OCI-LY1 (cell line): ENCODE measurements at regions not wholly inside any gene's neighbourhood (a gene's known extent, or its start where the extent isn't known, plus 50 kb on each side); places are given as distances from the start of the nearest gene placed in this dataset.

Experiments used
- H2AFZ ChIP-seq: fragments of 200-600 bp; sonication (generic), shearing (Covaris generic); 2 replicates; pipeline ENCODE4 v1.6.0; 2014; ENCODE audit warnings: antibody characterized with exemption, mild to moderate bottlenecking, low read length
- H3F3A ChIP-seq: fragments of 200-600 bp; sonication (generic), shearing (Covaris generic); 2 replicates; pipeline ENCODE4 v1.6.0; 2014; ENCODE audit warnings: mild to moderate bottlenecking, antibody characterized with exemption, low read length, moderate library complexity; ENCODE audit not compliant: insufficient read depth
- H3K27ac ChIP-seq: fragments of 200-600 bp; sonication (generic); 2 replicates; pipeline ENCODE4 v1.5.1; 2014; ENCODE audit warnings: low read length, mixed run types, mild to moderate bottlenecking, low read depth; ENCODE audit not compliant: poor library complexity, severe bottlenecking
- H3K27me3 ChIP-seq: fragments of 200-600 bp; sonication (generic); 2 replicates; pipeline ENCODE4 v1.6.0; 2014; ENCODE audit warnings: antibody characterized with exemption, mild to moderate bottlenecking, low read length, moderate library complexity; ENCODE audit not compliant: insufficient read depth
- H3K36me3 ChIP-seq: fragments of 200-600 bp; sonication (generic); 2 replicates; pipeline ENCODE4 v1.6.1; 2014; ENCODE audit warnings: mild to moderate bottlenecking, antibody characterized with exemption, low read length, moderate library complexity, mixed read lengths; ENCODE audit not compliant: insufficient read depth
- H3K4me1 ChIP-seq: fragments of 200-600 bp; sonication (generic); 2 replicates; pipeline ENCODE4 v1.5.1; 2014; ENCODE audit warnings: mild to moderate bottlenecking, low read length, moderate library complexity; ENCODE audit not compliant: insufficient read depth, severe bottlenecking
- H3K4me2 ChIP-seq: fragments of 200-600 bp; sonication (generic), shearing (Covaris generic); 2 replicates; pipeline ENCODE4 v1.6.1; 2014; ENCODE audit warnings: low read length
- H3K4me3 ChIP-seq: fragments of 200-600 bp; sonication (generic); 2 replicates; pipeline ENCODE4 v1.5.1; 2014; ENCODE audit warnings: low read length, low read depth, mild to moderate bottlenecking, mixed read lengths; ENCODE audit not compliant: poor library complexity, severe bottlenecking
- H3K79me2 ChIP-seq: fragments of 200-600 bp; shearing (Covaris generic); 2 replicates; pipeline ENCODE4 v1.6.1; 2016; ENCODE audit warnings: mixed run types, low read length, mixed read lengths; ENCODE audit not compliant: insufficient read depth
- H3K9ac ChIP-seq: fragments of 200-600 bp; sonication (generic), shearing (Covaris generic); 2 replicates; pipeline ENCODE4 v1.6.1; 2014; ENCODE audit warnings: mild to moderate bottlenecking, low read length, mixed read lengths
- H3K9me2 ChIP-seq: fragments of 200-600 bp; sonication (generic), shearing (Covaris generic); 2 replicates; pipeline ENCODE4 v1.6.1; 2014; ENCODE audit warnings: low read depth, mild to moderate bottlenecking, low read length, mixed read lengths
- H3K9me3 ChIP-seq: fragments of 200-600 bp; shearing (Covaris generic); 2 replicates; pipeline ENCODE4 v1.6.1; 2014; ENCODE audit warnings: low read length, mixed read lengths
- H4K20me1 ChIP-seq: fragments of 200-600 bp; sonication (generic), shearing (Covaris generic); 2 replicates; pipeline ENCODE4 v1.6.0; 2016; ENCODE audit warnings: mild to moderate bottlenecking, low read length; ENCODE audit not compliant: insufficient read depth
- EZH2 ChIP-seq: fragments of 200-600 bp; sonication (generic), shearing (Covaris generic); IDR thresholded peaks from 2 replicates; pipeline ENCODE4 v1.8.0; 2017; ENCODE audit warnings: borderline replicate concordance, mixed run types, mild to moderate bottlenecking, antibody characterized with exemption, low read length, moderate library complexity, mixed read lengths
- TF ChIP-seq, protein P1 (sequence below): fragments of 200-600 bp; sonication (generic), shearing (Covaris generic); IDR thresholded peaks from 2 replicates; pipeline ENCODE4 v1.5.1; 2017; ENCODE audit warnings: mild to moderate bottlenecking, antibody characterized with exemption, low read length, moderate library complexity, mixed read lengths

DNA sequence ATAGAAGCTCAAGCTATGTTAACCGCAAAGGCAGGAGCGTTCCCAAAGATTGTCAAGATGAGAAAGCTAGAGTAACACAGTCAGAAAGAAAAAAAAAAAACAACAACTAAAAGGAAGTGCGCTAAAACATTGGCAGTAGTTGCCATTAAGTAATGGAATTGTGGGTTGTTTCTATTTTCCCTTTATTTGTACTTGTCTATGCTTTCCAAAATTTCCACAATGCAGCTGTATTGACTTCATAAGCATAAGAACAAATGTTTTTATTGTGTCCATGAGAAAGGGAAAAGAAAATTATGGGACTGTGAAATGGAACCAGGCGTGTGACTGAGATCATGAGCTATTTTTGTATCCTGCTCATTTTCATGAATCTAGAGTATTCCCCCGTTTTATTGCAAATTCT, 153.4 kb downstream of the TMEM114 start:
- Histone ChIP-seq H3K9me3 (no peaks in the 10 kb centered on the region), H3F3A (no peaks in the 10 kb centered on the region), H3K36me3 (no peaks in the 10 kb centered on the region), H3K9ac (no peak overlapping the region), H3K27ac (no peak overlapping the region), H3K4me1 (no peaks in the 10 kb centered on the region), H2AFZ (no peak overlapping the region), H4K20me1 (no peaks in the 10 kb centered on the region), H3K4me2 (no peak overlapping the region), H3K9me2 (no peaks in the 10 kb centered on the region), H3K4me3 (no peak overlapping the region), H3K79me2 (no peaks in the 10 kb centered on the region), H3K27me3 (no peaks in the 10 kb centered on the region)
- TF ChIP-seq, protein P1, sequence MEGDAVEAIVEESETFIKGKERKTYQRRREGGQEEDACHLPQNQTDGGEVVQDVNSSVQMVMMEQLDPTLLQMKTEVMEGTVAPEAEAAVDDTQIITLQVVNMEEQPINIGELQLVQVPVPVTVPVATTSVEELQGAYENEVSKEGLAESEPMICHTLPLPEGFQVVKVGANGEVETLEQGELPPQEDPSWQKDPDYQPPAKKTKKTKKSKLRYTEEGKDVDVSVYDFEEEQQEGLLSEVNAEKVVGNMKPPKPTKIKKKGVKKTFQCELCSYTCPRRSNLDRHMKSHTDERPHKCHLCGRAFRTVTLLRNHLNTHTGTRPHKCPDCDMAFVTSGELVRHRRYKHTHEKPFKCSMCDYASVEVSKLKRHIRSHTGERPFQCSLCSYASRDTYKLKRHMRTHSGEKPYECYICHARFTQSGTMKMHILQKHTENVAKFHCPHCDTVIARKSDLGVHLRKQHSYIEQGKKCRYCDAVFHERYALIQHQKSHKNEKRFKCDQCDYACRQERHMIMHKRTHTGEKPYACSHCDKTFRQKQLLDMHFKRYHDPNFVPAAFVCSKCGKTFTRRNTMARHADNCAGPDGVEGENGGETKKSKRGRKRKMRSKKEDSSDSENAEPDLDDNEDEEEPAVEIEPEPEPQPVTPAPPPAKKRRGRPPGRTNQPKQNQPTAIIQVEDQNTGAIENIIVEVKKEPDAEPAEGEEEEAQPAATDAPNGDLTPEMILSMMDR, result no peak
- TF ChIP-seq EZH2, result no peak

DNA sequence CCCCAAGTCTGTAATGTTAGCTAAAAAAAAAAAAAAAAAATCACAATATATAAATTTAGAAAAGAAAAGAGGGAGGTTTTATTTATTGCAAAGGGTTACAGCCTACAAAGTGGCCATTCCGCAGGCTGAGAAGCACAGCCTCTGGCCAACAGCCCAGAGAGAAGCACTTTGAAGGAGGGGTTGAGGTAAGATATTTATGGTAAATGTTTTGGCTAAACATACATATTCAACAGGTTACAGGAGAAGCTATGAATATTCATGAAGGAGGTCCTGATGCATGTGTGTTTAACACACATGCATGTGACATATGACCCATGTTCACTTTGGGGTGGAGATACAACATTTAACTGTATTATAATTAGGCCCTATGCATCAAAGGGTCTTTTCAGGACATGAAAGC, 158.5 kb downstream of the TMEM114 start:
- Histone ChIP-seq H3K36me3 (no peaks in the 10 kb centered on the region), H3K4me3 (no peak overlapping the region), H3K4me1 (no peaks in the 10 kb centered on the region), H3K4me2 (no peak overlapping the region), H3K9me3 (no peaks in the 10 kb centered on the region), H3F3A (no peaks in the 10 kb centered on the region), H3K27ac (no peak overlapping the region), H3K79me2 (no peaks in the 10 kb centered on the region), H3K27me3 (no peaks in the 10 kb centered on the region), H4K20me1 (no peaks in the 10 kb centered on the region), H2AFZ (no peak overlapping the region), H3K9me2 (no peaks in the 10 kb centered on the region), H3K9ac (no peak overlapping the region)
- TF ChIP-seq EZH2, result no peak
- TF ChIP-seq, protein P1, result no peak

DNA sequence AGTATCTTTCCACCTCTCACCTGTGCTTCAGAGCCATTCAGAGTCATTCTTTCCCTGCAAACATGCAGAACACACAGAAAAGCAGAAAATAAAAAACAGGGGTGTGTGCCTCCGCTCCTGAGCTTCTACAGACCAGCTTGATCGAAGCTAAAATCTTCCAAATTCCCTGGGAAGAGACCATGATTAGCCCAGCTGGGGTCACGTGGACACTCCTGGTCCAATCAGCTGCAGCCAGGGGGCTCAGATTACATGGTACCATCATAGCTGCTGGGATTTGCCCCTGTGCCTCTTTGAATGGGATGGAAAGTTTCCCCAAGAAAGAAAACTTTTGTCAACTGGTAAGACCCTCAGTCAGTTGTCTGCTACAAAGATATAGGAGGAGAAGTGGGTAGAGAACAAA, 159.9 kb downstream of the TMEM114 start:
- Histone ChIP-seq H3K9ac (no peak overlapping the region), H2AFZ (no peak overlapping the region), H3F3A (no peaks in the 10 kb centered on the region), H3K27ac (no peak overlapping the region), H3K27me3 (no peaks in the 10 kb centered on the region), H3K79me2 (no peaks in the 10 kb centered on the region), H3K9me2 (no peaks in the 10 kb centered on the region), H3K4me1 (no peaks in the 10 kb centered on the region), H3K4me2 (no peak overlapping the region), H3K36me3 (no peaks in the 10 kb centered on the region), H3K9me3 (no peaks in the 10 kb centered on the region), H3K4me3 (no peak overlapping the region), H4K20me1 (no peaks in the 10 kb centered on the region)
- TF ChIP-seq EZH2, result no peak
- TF ChIP-seq, protein P1, result no peak
